Loucy (cell line): ENCODE measurements at regions not wholly inside any gene's neighbourhood (a gene's known extent, or its start where the extent isn't known, plus 50 kb on each side); places are given as distances from the start of the nearest gene placed in this dataset.

Experiments
- H2AFZ ChIP-seq: fragments of 200-600 bp; sonication (generic); 2 replicates; pipeline ENCODE4 v1.6.0; 2016; ENCODE audit warnings: antibody characterized with exemption, mild to moderate bottlenecking, low read length, moderate library complexity
- H3F3A ChIP-seq: fragments of 200-600 bp; 2 replicates; pipeline ENCODE4 v1.6.0; 2016; ENCODE audit warnings: antibody characterized with exemption, low read depth, mild to moderate bottlenecking
- H3K27me3 ChIP-seq: fragments of 200-600 bp; sonication (generic); 2 replicates; pipeline ENCODE4 v1.6.1; 2014; ENCODE audit warnings: low read length, mild to moderate bottlenecking; ENCODE audit not compliant: insufficient read depth, poor library complexity, severe bottlenecking
- H3K36me3 ChIP-seq: fragments of 200-600 bp; sonication (generic); 2 replicates; pipeline ENCODE4 v1.6.1; 2016; ENCODE audit warnings: low read length; ENCODE audit not compliant: insufficient read depth
- H3K4me1 ChIP-seq: fragments of 200-600 bp; sonication (generic); 2 replicates; pipeline ENCODE4 v1.5.1; 2014; ENCODE audit warnings: low read length, mild to moderate bottlenecking; ENCODE audit not compliant: insufficient read depth, poor library complexity, severe bottlenecking
- H3K4me2 ChIP-seq: fragments of 200-600 bp; sonication (generic); 2 replicates; pipeline ENCODE4 v1.6.0; 2014; ENCODE audit warnings: antibody characterized with exemption, low read length, low read depth, mild to moderate bottlenecking; ENCODE audit not compliant: poor library complexity, severe bottlenecking
- H3K4me3 ChIP-seq: fragments of 200-600 bp; sonication (generic); 2 replicates; pipeline ENCODE4 v1.5.1; 2014; ENCODE audit warnings: low read length, mild to moderate bottlenecking, mixed read lengths; ENCODE audit not compliant: poor library complexity, severe bottlenecking
- H3K79me2 ChIP-seq: fragments of 200-600 bp; sonication (generic); 2 replicates; pipeline ENCODE4 v1.6.1; 2014; ENCODE audit warnings: low read length; ENCODE audit not compliant: insufficient read depth
- H3K9ac ChIP-seq: fragments of 200-600 bp; sonication (generic); 2 replicates; pipeline ENCODE4 v1.6.0; 2014; ENCODE audit warnings: mild to moderate bottlenecking, low read depth, low read length, moderate library complexity; ENCODE audit not compliant: poor library complexity, severe bottlenecking
- H3K9me2 ChIP-seq: fragments of 200-600 bp; sonication (generic); replicated peaks from 2 replicates; pipeline ENCODE4 v1.6.1; 2016; ENCODE audit warnings: low read depth, low read length, mixed read lengths
- H3K9me3 ChIP-seq: fragments of 200-600 bp; sonication (generic); 2 replicates; pipeline ENCODE4 v1.6.1; 2014; ENCODE audit warnings: mild to moderate bottlenecking, antibody characterized with exemption, low read length, low read depth; ENCODE audit not compliant: insufficient read depth
- H4K20me1 ChIP-seq: fragments of 200-600 bp; sonication (generic); 2 replicates; pipeline ENCODE4 v1.6.0; 2014; ENCODE audit warnings: antibody characterized with exemption, low read length, mild to moderate bottlenecking; ENCODE audit not compliant: insufficient read depth, poor library complexity, severe bottlenecking
- EZH2phosphoT487 ChIP-seq: fragments of 200-600 bp; IDR thresholded peaks from 2 replicates; pipeline ENCODE4 v1.6.1; 2018; ENCODE audit warnings: antibody characterized with exemption, mild to moderate bottlenecking, moderate library complexity, borderline replicate concordance
- TF ChIP-seq, protein P1 (sequence below): fragments of 200-600 bp; sonication (generic); conservative IDR thresholded peaks from 2 replicates; pipeline ENCODE4 v1.5.1; 2014; ENCODE audit warnings: mild to moderate bottlenecking, antibody characterized with exemption, low read length

DNA sequence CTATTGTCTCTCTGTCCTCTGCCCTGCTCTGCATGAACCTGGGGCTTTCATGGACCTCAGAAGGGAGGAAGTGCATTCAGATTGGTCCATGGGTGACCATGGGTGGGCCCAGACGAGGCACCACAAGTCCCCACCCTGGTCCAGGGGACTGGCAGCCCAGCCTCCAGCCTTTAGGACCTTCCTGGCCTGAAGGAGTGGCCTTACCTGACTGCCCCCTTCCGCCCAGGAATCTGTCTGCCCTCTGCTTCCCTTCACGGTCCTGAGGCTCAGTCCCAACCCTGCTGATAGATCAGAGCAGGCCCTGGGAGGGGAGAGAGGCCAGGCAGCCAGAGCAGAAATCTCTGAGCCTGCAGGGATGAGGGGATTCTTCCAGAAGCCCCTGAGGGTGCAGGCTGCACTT lies 455.4 kb downstream of the PCDH18 start:
- TF ChIP-seq, protein P1, sequence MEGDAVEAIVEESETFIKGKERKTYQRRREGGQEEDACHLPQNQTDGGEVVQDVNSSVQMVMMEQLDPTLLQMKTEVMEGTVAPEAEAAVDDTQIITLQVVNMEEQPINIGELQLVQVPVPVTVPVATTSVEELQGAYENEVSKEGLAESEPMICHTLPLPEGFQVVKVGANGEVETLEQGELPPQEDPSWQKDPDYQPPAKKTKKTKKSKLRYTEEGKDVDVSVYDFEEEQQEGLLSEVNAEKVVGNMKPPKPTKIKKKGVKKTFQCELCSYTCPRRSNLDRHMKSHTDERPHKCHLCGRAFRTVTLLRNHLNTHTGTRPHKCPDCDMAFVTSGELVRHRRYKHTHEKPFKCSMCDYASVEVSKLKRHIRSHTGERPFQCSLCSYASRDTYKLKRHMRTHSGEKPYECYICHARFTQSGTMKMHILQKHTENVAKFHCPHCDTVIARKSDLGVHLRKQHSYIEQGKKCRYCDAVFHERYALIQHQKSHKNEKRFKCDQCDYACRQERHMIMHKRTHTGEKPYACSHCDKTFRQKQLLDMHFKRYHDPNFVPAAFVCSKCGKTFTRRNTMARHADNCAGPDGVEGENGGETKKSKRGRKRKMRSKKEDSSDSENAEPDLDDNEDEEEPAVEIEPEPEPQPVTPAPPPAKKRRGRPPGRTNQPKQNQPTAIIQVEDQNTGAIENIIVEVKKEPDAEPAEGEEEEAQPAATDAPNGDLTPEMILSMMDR, result no peak
- TF ChIP-seq EZH2phosphoT487, result no peak
- no peak overlapping the region for H3K4me3 ChIP-seq

DNA sequence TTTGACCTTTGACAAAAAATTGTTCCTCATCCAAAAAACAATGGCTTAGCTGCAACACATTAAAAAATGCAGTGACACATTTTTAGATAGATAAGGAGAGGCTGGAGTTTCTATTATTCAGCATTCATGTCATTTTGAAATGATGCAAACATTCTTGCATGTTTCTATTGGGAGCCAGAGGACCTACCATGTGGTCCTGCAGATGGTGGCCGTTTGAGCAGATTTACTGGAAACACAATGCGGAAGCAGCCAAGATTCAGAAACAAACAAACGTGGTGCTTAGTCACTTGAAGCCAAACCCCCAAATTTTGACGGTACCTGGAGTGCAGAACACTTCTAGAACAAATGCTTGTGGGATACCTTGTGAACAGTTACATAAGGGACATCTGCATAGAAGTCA lies 456.7 kb downstream of the PCDH18 start:
- Histone ChIP-seq H3K9ac (no peak overlapping the region), H3K36me3 (no peaks in the 10 kb centered on the region), H3K9me2 (no peaks in the 10 kb centered on the region), H3K4me1 (no peaks in the 10 kb centered on the region), H3F3A (no peaks in the 10 kb centered on the region), H4K20me1 (no peaks in the 10 kb centered on the region), H3K79me2 (no peaks in the 10 kb centered on the region), H2AFZ (no peak overlapping the region), H3K27me3 (no peaks in the 10 kb centered on the region), H3K9me3 (no peaks in the 10 kb centered on the region), H3K4me2 (no peak overlapping the region), H3K4me3 (no peak overlapping the region)
- TF ChIP-seq, protein P1, result no peak
- TF ChIP-seq EZH2phosphoT487, result no peak

More for the DNA sequence above, 455.4 kb downstream of the PCDH18 start:
- Histone ChIP-seq H4K20me1 (no peaks in the 10 kb centered on the region), H3K4me2 (no peak overlapping the region), H2AFZ (no peak overlapping the region), H3K9ac (no peak overlapping the region), H3K9me2 (no peaks in the 10 kb centered on the region), H3K4me1 (no peaks in the 10 kb centered on the region), H3K9me3 (no peaks in the 10 kb centered on the region), H3K36me3 (no peaks in the 10 kb centered on the region), H3F3A (no peaks in the 10 kb centered on the region), H3K79me2 (no peaks in the 10 kb centered on the region), H3K27me3 (no peaks in the 10 kb centered on the region)

DNA sequence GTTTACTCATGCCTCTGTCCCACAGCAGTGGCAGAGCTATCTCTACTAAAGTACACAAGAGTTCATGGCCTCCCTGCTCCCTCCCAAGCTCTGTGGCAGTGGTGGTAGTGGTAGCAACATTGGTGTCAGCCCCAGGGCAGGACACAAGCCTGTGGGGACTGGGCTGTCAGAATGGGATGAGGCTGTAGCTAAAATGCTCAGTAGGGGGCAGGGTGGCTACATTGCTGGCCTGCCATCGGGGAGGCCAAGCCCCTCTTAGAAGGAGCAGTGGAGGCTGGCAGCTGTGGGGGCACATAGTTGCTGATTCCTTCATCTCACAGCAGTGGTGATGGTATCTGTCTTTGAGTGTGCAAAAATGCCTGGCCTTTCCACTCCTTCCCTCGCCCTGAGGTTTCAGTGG lies 461.7 kb downstream of the PCDH18 start:
- Histone ChIP-seq H3K4me3 (no peak overlapping the region), H3K36me3 (no peaks in the 10 kb centered on the region), H3K9ac (no peak overlapping the region), H3K9me2 (no peaks in the 10 kb centered on the region), H3F3A (no peaks in the 10 kb centered on the region), H3K4me2 (no peak overlapping the region), H4K20me1 (no peaks in the 10 kb centered on the region), H3K79me2 (no peaks in the 10 kb centered on the region), H3K27me3 (no peaks in the 10 kb centered on the region), H3K9me3 (no peaks in the 10 kb centered on the region), H3K4me1 (no peaks in the 10 kb centered on the region), H2AFZ (no peak overlapping the region)
- TF ChIP-seq, protein P1, result no peak
- TF ChIP-seq EZH2phosphoT487, result no peak
